GM18868 (cell line): ENCODE measurements at regions not wholly inside any gene's neighbourhood (a gene's known extent, or its start where the extent isn't known, plus 50 kb on each side); places are given as distances from the start of the nearest gene placed in this dataset.

Source experiments
- ATAC-seq: cut with Tn5 transposase; IDR thresholded peaks from one replicate; pipeline ENCODE4 v1.9.1; 2021; ENCODE audit warnings: mild to moderate bottlenecking, moderate library complexity; ENCODE audit not compliant: unreplicated experiment

DNA sequence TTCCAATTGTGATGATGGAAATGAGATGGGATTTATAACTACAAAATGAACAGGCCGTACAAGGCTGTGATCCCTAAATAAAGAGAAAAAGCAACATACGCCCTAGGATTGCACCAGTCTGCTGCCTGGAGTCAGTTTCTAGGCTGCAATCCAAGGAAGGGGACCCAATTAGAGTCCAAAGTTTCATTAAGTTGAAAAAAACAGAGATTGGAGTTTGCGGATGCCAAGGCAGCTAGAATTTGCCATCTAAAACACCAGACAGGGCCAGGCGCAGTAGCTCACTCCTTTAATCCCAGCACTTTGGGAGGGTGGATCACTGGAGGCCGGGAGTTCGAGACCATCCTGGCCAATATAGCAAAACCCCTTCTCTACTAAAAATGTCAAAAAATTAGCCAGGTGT, 661.0 kb downstream of the RPS29 start:
- ATAC-seq, result no peak

DNA sequence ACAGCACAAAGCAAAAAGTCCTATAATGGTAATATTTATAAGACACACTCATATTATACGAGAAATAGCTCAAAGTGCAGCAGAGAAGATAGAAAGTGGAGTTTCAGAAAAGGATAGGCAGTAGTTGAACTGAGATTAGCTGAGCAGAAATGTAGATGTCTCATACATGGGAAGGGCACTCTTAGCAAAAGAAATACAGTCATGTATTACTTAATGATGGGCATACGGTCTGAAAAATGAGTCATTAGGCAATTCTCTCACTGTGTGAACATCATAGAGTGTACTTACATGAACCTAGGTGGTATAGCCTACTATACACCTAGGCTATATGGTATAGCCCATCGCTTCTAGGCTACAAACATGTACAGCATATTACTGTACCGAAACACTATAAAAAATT, 671.3 kb downstream of the RPS29 start:
- no peak for ATAC-seq

DNA sequence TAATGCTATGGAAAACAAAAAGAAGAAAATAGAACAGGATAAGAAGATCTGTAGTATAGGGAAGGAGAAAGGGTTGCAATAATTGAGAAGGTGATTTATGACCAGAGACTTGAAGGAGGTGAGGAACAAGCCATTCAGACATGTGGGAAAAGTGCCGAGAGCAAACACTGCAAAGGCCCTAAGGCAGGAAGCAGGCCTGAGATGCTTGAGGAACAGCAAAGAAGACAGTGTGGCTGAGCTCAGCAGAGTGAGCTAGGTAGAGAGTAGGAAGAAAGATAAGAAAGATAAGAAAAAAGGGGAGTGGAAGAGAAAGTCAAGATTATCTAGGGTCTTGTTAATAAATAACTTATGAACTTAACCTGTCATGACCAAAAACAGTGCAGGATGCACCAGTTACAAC, 671.8 kb downstream of the RPS29 start:
- ATAC-seq, result no peak

DNA sequence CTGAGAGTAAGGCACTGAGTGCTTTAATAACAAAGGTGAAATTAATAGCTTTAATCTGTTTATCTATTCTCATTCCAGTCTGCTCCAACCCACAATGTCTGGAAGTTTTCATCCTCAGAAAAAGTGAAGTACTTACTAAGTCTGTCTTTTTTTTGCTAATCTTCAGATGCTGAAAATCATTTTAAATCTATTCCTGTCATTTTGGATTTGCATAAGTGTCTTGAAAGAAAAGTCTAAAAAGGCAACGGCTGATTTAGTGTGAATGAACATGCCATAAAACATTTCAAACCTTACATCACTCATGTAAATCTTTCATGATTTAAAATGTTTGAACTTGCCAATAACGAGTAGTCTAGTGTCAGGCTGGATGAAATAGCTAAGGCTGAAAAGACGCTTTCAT, 685.6 kb downstream of the RPS29 start:
- ATAC-seq, result no peak

DNA sequence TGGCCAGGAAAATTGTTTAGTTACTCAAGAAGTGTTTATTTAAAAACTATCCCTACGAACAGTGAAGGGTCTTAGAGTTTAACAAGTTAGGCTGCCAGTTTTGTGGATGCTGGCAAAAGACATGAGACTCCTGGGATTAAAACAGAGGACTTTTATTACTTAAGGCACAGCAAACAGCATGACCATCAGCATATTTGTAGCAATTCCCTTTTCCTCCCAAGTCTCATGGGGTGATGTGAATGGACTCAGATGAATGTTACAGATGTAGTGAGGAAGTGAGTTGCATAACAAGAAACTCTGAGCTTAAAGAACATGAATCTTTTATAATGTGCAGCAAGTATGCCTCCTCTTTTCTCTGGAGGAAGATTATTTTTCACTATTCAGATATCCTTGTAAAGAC, 695.8 kb downstream of the RPS29 start:
- ATAC-seq, result no peak

DNA sequence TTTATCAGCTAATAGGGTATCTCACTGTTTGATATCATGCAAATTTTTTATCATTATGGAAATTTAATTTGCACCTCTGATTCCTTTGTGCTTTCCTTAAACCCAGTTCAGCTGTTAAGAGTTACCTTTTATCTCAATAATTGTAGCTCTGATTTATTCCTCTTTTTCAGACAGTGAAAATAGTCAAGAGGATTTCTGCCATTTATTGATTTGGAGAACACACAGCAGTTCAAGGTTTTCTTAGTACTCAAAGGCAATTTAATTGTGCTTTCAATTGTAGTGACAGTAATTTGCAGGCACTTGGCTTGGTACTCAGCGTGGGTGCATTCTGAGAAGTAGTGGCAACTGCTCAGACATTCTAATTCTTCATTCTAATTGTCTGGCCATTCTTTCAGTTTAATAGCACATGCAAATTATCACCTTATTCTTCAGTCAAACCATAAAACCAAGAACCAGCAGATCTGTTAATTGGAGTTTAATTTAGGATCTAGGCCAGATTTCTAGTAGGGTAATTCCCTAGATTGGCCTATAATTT, 709.3 kb downstream of the RPS29 start:
- ATAC-seq, result no peak

DNA sequence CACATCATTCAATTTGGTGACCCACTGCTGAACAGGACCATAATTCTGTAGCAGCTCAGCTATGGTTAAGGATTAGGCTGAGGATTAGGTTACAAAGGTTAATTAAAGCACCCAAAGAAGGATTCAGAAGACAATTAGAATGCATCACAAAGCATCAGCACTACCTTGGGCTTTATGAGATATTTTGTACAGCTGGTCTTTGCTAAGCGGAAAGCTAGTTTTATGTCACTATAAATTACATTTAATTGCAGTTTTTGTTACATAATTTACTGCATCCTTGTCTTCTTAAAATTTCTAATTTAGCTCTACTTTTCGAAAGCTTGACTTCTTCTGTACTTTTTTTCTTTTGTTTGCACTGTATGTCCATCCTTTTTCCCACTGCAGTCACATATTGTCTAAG, 711.5 kb downstream of the RPS29 start:
- ATAC-seq, result no peak

DNA sequence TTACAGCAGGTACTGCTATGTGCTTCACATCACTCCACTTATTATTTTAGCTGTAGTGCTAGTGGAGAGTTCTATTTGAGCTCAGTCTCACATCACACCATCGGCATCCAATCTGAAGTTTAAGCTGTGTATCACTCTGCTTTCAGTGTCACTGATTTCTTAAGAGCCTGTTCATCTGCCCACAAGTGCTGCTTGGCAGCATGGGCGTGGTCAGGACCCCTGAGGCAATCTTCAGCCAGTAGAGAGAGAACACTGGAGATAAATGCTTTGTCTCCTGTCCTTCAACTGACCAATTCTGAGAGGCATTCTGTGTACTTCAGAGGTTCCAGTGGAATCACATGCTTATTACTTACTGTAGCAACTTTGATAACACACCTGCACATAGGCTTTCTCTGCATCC, 728.8 kb downstream of the RPS29 start:
- no peak for ATAC-seq

DNA sequence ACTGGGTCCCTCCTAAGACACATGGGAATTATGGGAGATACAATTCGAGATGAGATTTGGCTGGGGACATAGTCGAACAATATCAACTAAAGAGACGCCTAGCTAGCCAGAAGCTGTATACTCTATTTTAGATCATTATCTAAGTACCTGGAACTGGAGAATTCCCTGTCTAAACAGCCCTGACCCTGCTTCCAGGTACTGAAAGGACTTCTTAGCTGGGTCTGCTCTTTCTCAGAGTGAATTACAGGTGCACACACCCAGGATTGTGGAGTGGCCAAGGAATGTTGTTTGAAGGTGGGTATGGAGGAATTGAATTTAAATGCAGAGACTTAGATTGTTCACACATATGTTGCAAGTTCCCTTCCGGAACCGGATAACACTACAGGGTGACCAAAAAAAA, 733.0 kb downstream of the RPS29 start:
- no peak for ATAC-seq

DNA sequence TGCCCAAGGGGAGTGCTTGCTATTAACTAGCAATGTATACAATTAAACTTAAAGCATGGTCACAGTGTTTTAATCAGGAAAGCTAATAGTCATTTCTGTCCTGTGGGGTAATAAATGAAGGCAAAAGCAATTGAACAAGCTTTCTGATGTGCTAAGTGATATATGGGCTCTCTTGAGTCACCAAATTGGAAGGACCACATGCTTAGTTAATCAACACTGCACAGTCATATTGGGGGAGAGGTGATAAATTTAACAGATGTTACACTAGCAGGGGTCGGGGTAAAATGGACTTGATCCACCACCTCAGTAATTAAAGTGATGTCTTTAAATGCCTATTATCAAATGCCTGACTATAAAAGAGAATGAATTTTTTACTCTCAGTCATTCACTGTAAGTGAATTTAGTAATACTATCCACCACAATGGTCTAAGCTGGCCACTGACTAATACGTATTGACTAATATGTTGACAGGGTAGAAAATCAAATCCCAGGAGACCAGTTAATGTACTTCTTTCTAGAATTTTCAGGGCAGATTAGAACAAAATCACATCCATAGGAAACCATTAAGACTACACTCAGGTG, 736.3 kb downstream of the RPS29 start:
- ATAC-seq, result no peak

DNA sequence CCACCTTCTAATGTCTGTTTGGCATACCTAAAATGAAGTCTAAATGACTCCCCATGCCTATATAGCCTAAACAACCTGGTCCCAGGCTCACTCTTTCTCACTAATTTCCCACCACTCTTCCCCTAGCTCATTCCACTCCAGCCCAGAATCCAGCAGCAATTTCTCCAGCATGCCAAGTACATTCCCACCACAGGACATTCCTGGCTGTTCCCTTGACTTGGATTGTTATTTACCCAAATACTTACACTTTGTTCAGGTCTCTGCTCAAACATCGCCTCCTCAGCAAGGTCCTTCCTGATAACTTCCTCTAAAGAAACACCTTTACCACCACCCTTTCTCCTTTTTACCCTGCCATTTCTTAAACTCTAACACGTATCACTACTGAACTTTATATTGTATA, 743.4 kb downstream of the RPS29 start:
- no peak for ATAC-seq

DNA sequence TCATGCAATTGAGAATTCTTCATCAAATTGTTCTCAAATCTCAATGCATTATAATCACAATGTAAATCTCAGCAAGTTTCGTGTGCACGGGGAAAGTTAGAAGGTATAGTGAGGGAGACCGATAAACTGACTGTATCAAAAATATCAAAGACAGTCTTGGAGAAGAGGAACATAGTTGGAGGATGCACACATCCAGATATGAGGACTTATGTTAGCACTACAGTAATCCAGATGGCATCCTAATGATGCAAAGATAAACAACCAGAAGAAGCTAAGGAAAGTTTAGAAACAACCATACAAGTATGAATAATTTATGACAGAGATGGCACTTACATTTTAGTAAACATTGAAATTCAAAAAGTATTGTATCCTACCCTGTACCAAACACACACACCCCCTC, 760.1 kb downstream of the RPS29 start:
- no peak for ATAC-seq

DNA sequence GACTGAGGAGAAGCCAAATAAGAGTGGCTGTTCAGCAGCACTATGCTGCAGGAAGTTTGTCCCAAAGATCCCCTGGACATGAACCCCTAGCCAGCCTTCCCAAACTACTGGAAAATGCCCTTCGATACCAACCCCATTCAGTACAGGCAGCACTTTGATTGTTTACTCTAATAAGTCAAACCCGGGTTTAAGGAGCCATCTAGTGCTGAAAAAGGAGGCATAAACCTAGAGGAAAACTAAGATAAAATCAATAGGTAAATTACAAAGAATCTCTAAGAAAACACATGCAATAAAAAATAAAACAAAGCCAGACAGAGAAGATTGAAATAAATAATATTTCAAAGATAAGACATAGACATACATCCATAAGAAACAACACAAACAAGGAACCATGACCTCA, 771.6 kb downstream of the RPS29 start:
- ATAC-seq, result no peak

DNA sequence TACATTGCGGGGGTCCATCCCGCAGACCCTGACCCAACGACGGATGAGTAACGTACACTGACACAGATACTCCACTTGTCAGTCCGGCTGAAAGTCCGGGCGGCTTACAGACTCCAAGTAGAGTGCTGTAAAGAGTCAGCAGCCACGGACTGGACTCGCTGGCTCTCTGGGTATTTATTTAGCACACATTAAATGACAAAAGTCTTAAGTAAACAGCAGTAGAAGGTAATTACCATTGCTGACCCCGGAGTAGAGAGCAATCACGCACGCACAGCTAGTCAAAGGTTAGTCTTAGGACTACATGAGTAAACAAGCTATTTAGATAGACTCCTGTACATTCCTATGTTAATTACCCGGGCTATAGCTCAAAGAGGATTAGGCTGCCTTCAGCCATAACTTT, 780.9 kb downstream of the RPS29 start:
- ATAC-seq, result no peak

DNA sequence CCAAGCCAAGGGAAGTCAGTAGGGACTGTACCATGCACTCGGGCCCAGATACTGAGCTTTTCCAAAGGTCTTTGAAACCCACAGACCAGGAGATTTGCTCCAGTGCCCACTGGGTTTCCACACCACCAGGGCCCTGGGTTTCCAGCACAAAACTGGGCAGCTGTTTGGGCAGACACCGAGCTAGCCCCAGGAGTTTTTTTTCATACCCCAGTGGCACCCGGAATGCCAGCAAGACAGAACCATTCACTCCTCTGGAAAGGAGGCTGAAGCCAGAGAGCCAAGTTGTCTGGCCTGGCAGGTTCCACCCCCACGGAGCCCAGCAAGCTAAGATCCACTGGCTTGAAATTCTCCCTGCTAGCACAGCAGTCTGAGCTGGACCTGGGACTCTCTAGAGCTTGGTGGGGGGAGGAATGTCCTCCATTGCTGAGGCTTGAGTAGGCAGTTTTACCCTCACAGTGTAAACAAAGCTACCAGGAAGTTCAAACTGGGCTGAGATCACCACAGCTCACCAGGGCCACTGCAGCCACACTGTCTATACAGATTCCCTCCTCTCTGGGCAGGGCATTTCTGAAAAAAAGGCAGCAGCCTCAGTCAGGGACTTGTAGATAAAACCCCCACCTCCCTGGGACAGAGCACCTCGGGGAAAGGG, 793.7 kb downstream of the RPS29 start:
- ATAC-seq, result no peak

DNA sequence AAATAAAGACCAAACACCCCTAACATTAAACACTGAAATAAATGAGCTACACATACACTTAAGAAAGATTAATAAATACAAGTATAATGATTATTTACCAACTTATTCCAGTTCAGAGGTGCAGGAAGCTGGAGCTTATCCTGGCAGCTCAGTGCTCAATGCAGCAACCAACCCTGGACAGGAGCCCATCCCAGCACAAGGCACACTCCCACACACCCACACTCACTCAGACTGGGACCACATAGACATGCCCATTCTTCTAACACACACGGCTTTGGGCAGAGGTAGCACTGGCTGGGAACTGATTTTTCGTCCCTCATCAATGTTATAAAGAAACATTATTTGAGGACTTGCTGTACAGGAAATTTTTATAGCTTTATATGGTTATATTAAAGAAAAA, 797.4 kb downstream of the RPS29 start:
- ATAC-seq, result no peak

DNA sequence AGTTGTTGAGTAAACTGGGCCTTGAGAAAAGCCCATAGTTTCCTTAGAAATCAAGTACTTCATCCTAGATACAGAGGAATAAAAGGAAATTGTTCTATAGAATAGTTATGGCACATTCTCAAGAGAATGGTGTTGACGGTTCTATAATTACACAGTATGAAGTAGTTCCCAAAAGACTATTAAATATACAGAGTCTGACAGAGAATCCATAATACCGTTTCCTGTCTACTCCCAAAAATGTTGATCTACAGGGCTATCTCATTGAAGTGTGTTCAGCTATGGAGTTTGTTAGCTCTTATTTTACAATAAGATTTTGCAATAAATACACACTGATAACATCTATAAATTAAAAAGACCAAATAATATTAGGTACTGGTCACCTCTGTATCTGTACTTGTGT, 799.7 kb downstream of the RPS29 start:
- ATAC-seq, result no peak

DNA sequence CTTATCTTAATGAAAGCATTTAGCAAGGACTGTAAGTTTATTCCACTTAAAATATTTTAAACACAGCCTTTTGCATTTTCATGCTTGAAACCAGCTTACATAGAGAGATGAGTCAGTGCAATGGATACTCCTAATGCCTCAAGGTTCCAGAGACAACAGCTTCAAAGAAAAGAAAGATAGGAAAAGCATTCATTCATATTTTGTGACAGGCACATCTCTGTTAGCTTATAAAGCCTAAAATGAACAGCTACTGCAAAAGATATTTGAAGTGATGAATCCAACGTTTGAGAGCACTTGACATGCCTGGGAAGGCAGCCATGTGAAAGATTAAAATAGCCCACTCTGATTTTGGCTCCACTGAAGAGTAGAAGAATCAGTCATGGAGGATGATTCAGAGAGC, 814.5 kb downstream of the RPS29 start:
- no peak for ATAC-seq

DNA sequence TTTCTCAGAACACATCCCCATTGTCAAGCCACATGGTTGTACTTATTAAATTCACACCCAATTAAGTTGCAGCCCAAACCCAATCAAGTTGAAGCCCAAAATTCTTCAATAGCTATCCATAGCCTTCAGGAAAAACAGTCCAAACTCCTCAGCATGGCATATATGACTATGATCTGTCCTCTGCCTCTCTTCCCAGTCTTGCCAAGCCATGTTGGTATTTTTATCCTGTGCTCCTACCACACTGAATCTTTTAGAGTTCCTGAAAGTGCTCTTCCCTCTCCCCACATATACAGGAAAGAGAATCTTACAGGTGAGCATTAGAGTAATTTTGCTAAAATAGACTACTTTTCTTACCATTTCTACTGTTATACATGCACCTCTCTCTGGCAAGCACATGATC, 834.9 kb downstream of the RPS29 start:
- ATAC-seq, result no peak

DNA sequence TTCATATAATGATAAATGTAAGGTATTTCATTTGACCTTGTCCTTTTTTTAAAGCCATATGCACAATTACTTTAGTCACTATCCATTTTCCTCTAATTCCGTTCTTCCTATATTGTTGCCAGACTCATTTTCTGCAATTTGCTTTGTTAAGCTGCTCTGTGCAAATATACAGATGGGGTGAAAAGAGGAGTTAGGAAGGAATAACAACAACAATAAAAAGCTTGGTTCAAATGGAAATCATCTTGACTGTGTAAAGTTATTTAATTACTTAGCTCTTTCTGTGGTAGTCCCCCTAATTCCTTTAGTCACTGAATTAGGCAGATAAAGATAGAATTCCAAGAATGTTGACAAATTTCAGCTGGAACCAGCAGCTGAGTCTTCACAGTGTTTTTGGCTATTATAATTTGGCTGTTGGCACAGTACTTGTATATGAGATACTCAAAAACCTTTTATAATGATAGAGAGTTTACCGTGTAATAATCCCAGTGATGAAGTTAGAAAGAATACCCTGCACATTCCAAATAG, 838.0 kb downstream of the RPS29 start:
- no peak for ATAC-seq

DNA sequence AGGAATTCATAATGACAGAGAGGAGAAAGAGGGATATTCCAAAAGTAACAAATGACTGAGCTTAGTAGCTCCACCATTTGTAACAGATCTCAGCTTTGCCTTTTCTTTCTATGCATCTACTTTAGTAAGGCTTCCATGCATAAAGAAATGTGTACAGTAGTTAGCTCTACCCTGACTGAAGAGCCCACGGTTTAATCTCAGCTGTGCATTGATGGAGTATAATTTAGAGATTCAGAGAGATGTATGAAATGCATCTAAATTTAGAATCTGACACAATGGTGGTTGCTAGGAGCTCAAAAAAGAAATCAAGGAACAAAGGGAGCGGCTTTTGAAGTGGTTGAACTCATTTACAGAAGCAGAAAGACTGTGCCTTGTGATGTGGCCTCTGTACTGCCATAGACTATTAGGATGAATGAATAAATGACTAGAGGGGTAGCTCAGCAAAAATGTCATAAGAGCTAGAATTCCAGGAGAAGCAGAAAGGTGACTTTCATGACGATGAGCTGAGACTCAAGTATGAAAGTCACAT, 838.6 kb downstream of the RPS29 start:
- ATAC-seq, result no peak

DNA sequence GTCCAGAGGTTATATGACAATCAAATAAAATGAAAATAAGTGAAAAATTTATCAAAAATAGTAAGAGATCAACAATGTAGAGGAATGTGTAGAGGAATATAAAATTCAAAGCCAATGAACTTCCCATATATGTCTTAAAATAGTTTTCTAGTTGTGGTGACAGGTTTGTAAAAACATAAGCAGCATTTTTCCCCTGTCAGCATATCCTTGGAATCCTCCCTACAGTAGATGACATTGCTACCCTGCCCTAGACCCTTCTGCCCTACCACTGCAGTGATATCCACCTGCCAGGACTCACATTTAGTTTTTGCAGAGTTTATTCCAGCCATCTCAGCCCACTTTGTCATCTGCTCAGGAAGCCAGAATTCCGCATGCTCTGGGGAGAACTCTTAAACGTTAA, 842.0 kb downstream of the RPS29 start:
- no peak for ATAC-seq
